Thymus (tissue), 11 donors: ENCODE measurements at regions not wholly inside any gene's neighbourhood (a gene's known extent, or its start where the extent isn't known, plus 50 kb on each side); places are given as distances from the start of the nearest gene placed in this dataset.

Experiments used
- DNase-seq, 9 donors: peaks; one replicate each; pipeline ENCODE4 v3.0.0-alpha.2; 2013; ENCODE audit warnings: low spot score in 9 of 9, low read depth in 6 of 9, missing footprints in 1 of 9
- H3K27ac ChIP-seq, 2 donors: one replicate each; pipeline ENCODE4 v1.5.1; 2013; ENCODE audit warnings: control low read depth in 1 of 2, low read depth in 1 of 2, low read length in 1 of 2, mild to moderate bottlenecking in 1 of 2, moderate library complexity in 1 of 2
- H3K27me3 ChIP-seq, 2 donors: one replicate each; pipeline ENCODE4 v1.5.1; 2013; ENCODE audit warnings: low read length in 1 of 2; ENCODE audit not compliant: control insufficient read depth in 2 of 2, insufficient read depth in 1 of 2
- H3K36me3 ChIP-seq, 2 donors: one replicate each; pipeline ENCODE4 v1.5.1; 2013; ENCODE audit warnings: low read length in 1 of 2, mild to moderate bottlenecking in 1 of 2, moderate library complexity in 1 of 2; ENCODE audit not compliant: control insufficient read depth in 2 of 2, insufficient read depth in 2 of 2
- H3K4me1 ChIP-seq, 2 donors: one replicate each; pipeline ENCODE4 v1.5.1; 2013; ENCODE audit warnings: low read length in 2 of 2; ENCODE audit not compliant: control insufficient read depth in 2 of 2, insufficient read depth in 2 of 2
- H3K4me3 ChIP-seq, 2 donors: one replicate each; pipeline ENCODE4 v1.5.1; 2013; ENCODE audit warnings: low read length in 2 of 2, control low read depth in 1 of 2, mild to moderate bottlenecking in 1 of 2
- H3K9me3 ChIP-seq, 2 donors: one replicate each; pipeline ENCODE4 v1.5.1; 2013; ENCODE audit warnings: low read length in 1 of 2, mild to moderate bottlenecking in 1 of 2; ENCODE audit not compliant: control insufficient read depth in 2 of 2, insufficient read depth in 1 of 2
- WGBS: extraction: QIAGEN DNeasy Blood & Tissue Kit; methylation state at CpG from one replicate; pipeline ENCODE4 v1.1.7; 2013; 5-methylcytosine and 5-hydroxymethylcytosine counted together
- donor health status: healthy.

GRCh38 chr10:117861329-117861728 is 185.4 kb downstream of the RAB11FIP2 start:
- Histone ChIP-seq H3K36me3 (no peaks in the 10 kb centered on the region), H3K4me1 (no peaks in the 10 kb centered on the region), H3K27me3 (no peaks in the 10 kb centered on the region), H3K4me3 (no peak overlapping the region), H3K9me3 (no peaks in the 10 kb centered on the region), H3K27ac (no peak overlapping the region)
- DNase-seq: no peak
- WGBS: 92% methylated on average over 4 of the region's 4 CpGs

- no peak overlapping the region for H3K27ac ChIP-seq
- no peaks in the 10 kb centered on the region for H3K9me3 ChIP-seq
- no peak for DNase-seq
- H3K4me1 ChIP-seq: no peaks in the 10 kb centered on the region
- no peaks in the 10 kb centered on the region for H3K36me3 ChIP-seq
- 90% methylated on average over 2 of the region's 2 CpGs for WGBS
- H3K4me3 ChIP-seq: no peak overlapping the region
- no peaks in the 10 kb centered on the region for H3K27me3 ChIP-seq
Measured at GRCh38 chr10:117863771-117864170, 183.0 kb downstream of the RAB11FIP2 start.

- DNase-seq: no peak
- Histone ChIP-seq H3K27me3 (no peaks in the 10 kb centered on the region), H3K36me3 (no peaks in the 10 kb centered on the region), H3K4me1 (no peaks in the 10 kb centered on the region), H3K27ac (no peak overlapping the region), H3K9me3 (no peaks in the 10 kb centered on the region), H3K4me3 (no peak overlapping the region)
- 91% methylated on average over 4 of the region's 4 CpGs for WGBS
Measured at GRCh38 chr10:117865945-117866344, 180.8 kb downstream of the RAB11FIP2 start.

- no peaks in the 10 kb centered on the region for H3K4me1 ChIP-seq
- H3K27me3 ChIP-seq: no peaks in the 10 kb centered on the region
- no peaks in the 10 kb centered on the region for H3K9me3 ChIP-seq
- DNase-seq: no peak
- H3K4me3 ChIP-seq: no peak overlapping the region
- WGBS: 85% methylated on average over 9 of the region's 9 CpGs
- no peaks in the 10 kb centered on the region for H3K36me3 ChIP-seq
- H3K27ac ChIP-seq: no peak overlapping the region
Measured at GRCh38 chr10:117868151-117868550, 178.6 kb downstream of the RAB11FIP2 start.

GRCh38 chr10:117875793-117876192 is 170.9 kb downstream of the RAB11FIP2 start:
- Histone ChIP-seq H3K27ac (no peak overlapping the region), H3K36me3 (no peaks in the 10 kb centered on the region), H3K4me1 (no peaks in the 10 kb centered on the region), H3K9me3 (no peaks in the 10 kb centered on the region), H3K4me3 (no peak overlapping the region), H3K27me3 (no peaks in the 10 kb centered on the region)
- no peak for DNase-seq
- WGBS: 90% methylated on average over 2 of the region's 2 CpGs

- no peak overlapping the region for H3K27ac ChIP-seq
- H3K27me3 ChIP-seq: no peaks in the 10 kb centered on the region
- no peak overlapping the region for H3K4me3 ChIP-seq
- DNase-seq: no peak
- H3K9me3 ChIP-seq: no peaks in the 10 kb centered on the region
- H3K36me3 ChIP-seq: no peaks in the 10 kb centered on the region
- H3K4me1 ChIP-seq: no peaks in the 10 kb centered on the region
- 79% methylated on average over 2 of the region's 2 CpGs for WGBS
Measured at GRCh38 chr10:117876210-117876609, 170.5 kb downstream of the RAB11FIP2 start.

- Histone ChIP-seq H3K4me3 (no peak overlapping the region), H3K36me3 (no peaks in the 10 kb centered on the region), H3K4me1 (no peaks in the 10 kb centered on the region), H3K27me3 (no peaks in the 10 kb centered on the region), H3K9me3 (no peaks in the 10 kb centered on the region), H3K27ac (no peak overlapping the region)
- 91% methylated on average over 5 of the region's 5 CpGs for WGBS
- DNase-seq: no peak
Measured at GRCh38 chr10:117878626-117879025, 168.1 kb downstream of the RAB11FIP2 start.

GRCh38 chr10:117884093-117884492 is 162.6 kb downstream of the RAB11FIP2 start:
- DNase-seq: no peak
- H3K9me3 ChIP-seq: no peaks in the 10 kb centered on the region
- H3K4me3 ChIP-seq: no peak overlapping the region
- WGBS: 89% methylated on average over 4 of the region's 4 CpGs
- no peaks in the 10 kb centered on the region for H3K36me3 ChIP-seq
- no peaks in the 10 kb centered on the region for H3K27me3 ChIP-seq
- H3K27ac ChIP-seq: no peak overlapping the region
- H3K4me1 ChIP-seq: no peaks in the 10 kb centered on the region

- Histone ChIP-seq H3K9me3 (no peaks in the 10 kb centered on the region), H3K4me1 (no peaks in the 10 kb centered on the region), H3K36me3 (no peaks in the 10 kb centered on the region), H3K27me3 (no peaks in the 10 kb centered on the region), H3K27ac (no peak overlapping the region), H3K4me3 (no peak overlapping the region)
- WGBS: 56% methylated on average over 6 of the region's 6 CpGs
- DNase-seq: no peak
Measured at GRCh38 chr10:117884592-117884991, 162.1 kb downstream of the RAB11FIP2 start.

GRCh38 chr10:117885206-117885829 is 161.4 kb downstream of the RAB11FIP2 start:
- Histone ChIP-seq H3K9me3 (no peaks in the 10 kb centered on the region), H3K36me3 (no peaks in the 10 kb centered on the region), H3K4me1 (no peaks in the 10 kb centered on the region), H3K27me3 (no peaks in the 10 kb centered on the region), H3K4me3 (no peak overlapping the region), H3K27ac (no peak overlapping the region)
- WGBS: 81% methylated on average over 14 of the region's 14 CpGs
- no peak for DNase-seq
